ENCODE measurements at regions not wholly inside any gene's neighbourhood (a gene's known extent, or its start where the extent isn't known, plus 50 kb on each side); places are given as distances from the start of the nearest gene placed in this dataset.

DNA sequence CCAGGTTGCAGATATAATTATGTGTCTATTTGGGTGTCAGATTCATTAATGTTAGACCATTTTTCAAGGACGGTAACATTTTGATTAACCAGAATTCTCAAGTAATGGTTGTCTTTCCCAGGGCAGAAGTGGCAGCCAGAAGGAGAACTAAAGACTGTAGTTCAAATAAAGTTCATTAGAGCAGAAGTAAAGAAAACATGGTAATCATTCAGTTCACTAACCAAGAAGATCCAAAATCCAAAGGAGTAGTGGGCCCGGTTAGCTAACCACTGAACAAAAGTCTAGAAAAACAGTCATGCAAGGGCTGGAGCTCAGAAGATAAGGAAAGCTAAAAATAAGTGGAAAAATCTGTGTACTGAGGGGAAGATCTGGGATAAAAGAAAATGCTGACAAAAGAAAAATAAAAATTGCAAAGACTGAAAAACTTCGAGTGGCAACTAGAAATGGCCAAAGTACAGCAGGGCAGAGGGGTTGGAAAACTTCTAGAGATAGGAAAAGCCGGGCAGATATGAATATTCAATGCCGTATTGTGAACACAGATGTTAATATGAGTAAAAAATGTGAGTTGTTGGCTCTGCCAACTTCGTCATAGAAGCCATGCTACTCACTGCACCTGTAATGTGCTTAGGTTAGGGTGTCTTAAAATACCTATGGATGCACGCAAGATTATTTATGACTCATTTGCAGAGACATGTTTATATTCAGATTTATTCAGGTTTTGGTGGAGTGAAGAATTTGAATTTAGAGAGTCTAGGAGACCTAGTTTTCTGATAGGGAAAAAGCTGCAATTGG, 925.9 kb downstream of the LTN1 start:
- TF ChIP-seq POLR2A (IDR thresholded peaks at IDR 0.05) (no peak), POLR2AphosphoS5 (IDR thresholded peaks at IDR 0.05) (no peak), EP300 (IDR thresholded peaks at IDR 0.05) (no peak)
- TF ChIP-seq, protein P1, sequence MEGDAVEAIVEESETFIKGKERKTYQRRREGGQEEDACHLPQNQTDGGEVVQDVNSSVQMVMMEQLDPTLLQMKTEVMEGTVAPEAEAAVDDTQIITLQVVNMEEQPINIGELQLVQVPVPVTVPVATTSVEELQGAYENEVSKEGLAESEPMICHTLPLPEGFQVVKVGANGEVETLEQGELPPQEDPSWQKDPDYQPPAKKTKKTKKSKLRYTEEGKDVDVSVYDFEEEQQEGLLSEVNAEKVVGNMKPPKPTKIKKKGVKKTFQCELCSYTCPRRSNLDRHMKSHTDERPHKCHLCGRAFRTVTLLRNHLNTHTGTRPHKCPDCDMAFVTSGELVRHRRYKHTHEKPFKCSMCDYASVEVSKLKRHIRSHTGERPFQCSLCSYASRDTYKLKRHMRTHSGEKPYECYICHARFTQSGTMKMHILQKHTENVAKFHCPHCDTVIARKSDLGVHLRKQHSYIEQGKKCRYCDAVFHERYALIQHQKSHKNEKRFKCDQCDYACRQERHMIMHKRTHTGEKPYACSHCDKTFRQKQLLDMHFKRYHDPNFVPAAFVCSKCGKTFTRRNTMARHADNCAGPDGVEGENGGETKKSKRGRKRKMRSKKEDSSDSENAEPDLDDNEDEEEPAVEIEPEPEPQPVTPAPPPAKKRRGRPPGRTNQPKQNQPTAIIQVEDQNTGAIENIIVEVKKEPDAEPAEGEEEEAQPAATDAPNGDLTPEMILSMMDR (IDR thresholded peaks at IDR 0.05), result no peak

Data from suprapubic skin (tissue), 4 donors.